Prostate gland (tissue), 2 donors: ENCODE measurements at regions not wholly inside any gene's neighbourhood (a gene's known extent, or its start where the extent isn't known, plus 50 kb on each side); places are given as distances from the start of the nearest gene placed in this dataset.

Source experiments
- CTCF ChIP-seq, 4 experiments: fragments of 200-600 bp in 2 of 4; fragments of 450-650 bp in 2 of 4; sonication (generic) in 2 of 4; IDR thresholded peaks; 1 replicate in 3 of 4; 2 replicates in 1 of 4; pipeline ENCODE4 v1.5.1; 2016 to 2019; ENCODE audit warnings: antibody characterized with exemption in 4 of 4, mild to moderate bottlenecking in 2 of 4, moderate library complexity in 2 of 4
- POLR2A ChIP-seq: fragments of 450-650 bp; IDR thresholded peaks from one replicate; pipeline ENCODE4 v1.6.1; 2016; ENCODE audit warnings: antibody characterized with exemption, mild to moderate bottlenecking

GRCh38 chr11:30100495-30100894 lies 83.7 kb upstream of the KCNA4 start:
- TF ChIP-seq CTCF (IDR thresholded peaks at IDR 0.05) (no peak), POLR2A (no peak)
